GM21576 (cell line): ENCODE measurements at regions not wholly inside any gene's neighbourhood (a gene's known extent, or its start where the extent isn't known, plus 50 kb on each side); places are given as distances from the start of the nearest gene placed in this dataset.
"Not testable (repeated sequence)": the region's sequence is repeated elsewhere in the genome, so short reads cannot be mapped to it uniquely, and the experiment has no call there.

ENCODE experiments used
- ATAC-seq: cut with Tn5 transposase; IDR thresholded peaks from one replicate; pipeline ENCODE4 v1.9.1; 2021; ENCODE audit warnings: mild to moderate bottlenecking, moderate library complexity; ENCODE audit not compliant: unreplicated experiment

GRCh38 chr12:46629331-46630229 is 196.2 kb downstream of the SLC38A4 start:
- no peak for ATAC-seq

DNA sequence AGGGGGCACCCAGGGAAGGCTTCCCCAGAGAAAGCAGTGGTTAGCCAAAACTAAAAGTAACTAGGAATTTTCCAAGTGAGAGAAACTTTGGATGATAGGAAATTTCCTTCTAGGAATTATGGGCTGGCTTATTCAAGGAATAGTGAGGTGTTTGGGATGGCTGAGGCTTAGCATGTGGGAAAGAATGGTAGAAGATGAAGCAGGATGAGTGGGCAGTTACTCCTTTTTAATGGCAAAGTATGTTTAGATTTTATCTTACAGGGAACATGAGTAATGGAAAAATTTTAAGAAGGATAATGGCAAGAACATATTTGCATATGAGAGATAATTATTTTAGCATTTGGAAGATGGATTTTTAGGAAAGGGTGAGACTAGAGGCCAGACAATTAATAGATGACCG is 197.6 kb downstream of the SLC38A4 start:
- ATAC-seq: no peak

- ATAC-seq: no peak
Observed at GRCh38 chr12:46627686-46628085, 198.1 kb downstream of the SLC38A4 start.

GRCh38 chr12:46619474-46619873 is 206.3 kb downstream of the SLC38A4 start:
- not testable (repeated sequence) for ATAC-seq

DNA sequence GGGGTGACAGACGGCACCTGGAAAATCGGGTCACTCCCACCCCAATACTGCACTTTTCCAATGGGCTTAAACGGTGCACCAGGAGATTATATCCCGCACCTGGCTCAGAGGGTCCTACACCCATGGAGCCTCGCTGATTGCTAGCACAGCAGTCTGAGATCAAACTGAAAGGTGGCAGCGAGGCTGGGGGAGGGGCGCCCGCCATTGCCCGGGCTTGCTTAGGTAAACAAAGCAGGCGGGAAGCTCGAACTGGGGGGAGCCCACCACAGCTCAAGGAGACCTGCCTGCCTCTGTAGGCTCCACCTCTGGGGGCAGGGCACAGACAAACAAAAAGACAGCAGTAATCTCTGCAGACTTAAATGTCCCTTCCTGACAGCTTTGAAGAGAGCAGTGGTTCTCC is 208.1 kb downstream of the SLC38A4 start:
- ATAC-seq: not testable (repeated sequence)

DNA sequence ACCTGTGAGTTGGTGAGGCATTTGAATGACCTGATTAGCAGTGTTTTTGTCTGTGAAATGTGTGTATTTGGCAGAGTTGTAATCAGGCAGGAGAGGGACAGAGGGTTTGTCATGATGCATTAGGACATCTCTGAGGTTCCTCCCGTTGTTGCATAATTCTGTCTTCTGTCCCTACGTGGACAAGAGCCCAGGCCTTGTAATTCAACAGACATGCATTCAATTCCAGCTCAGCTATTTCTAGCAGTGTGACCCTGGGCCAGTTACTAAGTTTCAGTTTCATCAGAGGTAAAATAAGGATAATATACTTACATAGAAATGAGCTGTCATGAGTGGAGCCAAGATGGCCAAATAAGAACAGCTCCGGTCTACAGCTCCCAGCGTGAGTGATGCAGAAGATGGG is 208.6 kb downstream of the SLC38A4 start:
- ATAC-seq: no peak

GRCh38 chr12:46610754-46611153 is 215.0 kb downstream of the SLC38A4 start:
- no peak for ATAC-seq

DNA sequence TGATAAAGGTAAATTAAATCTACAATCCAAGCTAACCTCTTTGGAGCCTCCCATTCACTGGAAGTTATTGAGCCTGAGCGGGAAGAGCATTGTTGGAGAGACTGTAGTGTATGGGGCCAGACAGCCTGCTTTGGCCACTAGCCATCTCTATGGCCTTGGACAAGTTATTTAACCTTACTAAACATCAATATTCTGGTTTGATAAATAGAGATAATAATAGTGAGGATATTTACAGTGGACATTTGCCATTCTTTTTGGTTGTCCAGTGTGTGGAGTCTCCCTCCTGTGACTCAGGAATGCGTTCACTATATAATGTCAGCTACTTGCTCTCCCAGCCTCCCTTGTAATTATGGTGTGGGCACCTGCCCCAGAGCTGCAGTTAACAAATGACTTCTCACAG is 216.1 kb downstream of the SLC38A4 start:
- no peak for ATAC-seq

- no peak for ATAC-seq
Observed at GRCh38 chr12:46609273-46609623, 216.5 kb downstream of the SLC38A4 start.

DNA sequence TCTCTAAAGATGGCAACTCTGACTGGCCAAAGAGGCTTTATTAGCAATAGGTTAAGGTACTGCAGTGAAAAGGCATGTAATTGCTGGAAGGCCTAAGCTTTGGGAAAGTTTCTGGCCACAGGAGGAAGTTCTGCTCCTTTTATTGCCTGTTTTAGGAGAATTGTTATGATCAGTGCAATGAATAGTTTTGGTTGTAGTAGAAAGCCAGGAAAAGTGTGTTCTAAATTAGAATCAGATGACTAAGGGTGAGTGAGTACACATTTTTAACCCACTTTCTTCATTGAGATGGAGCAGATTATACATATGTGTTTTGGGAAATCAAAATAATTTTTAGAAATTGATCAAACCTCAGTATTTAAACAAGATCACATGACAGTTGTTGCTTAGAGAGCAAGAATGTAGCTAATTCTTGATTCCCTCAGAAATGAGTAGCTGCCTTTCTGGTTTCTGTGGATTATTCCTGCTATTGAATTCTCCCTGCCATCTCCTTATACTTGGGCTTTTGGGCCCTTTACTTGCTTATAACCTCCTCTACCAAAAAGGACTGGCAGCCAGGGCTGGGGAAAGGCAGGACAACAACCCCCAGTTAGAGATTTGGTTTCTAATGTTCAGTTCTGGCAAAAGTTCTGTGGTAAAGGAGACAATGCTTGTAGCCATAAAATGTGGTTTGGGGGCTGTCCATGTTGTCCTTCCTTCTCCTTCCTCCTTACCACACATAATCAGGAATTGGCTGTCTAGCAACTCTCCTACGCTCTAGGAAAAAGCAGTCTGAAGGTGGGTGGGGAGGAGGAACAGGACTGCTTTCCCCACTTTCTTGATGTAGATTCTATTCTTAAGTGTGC is 217.1 kb downstream of the SLC38A4 start:
- ATAC-seq: no peak

DNA sequence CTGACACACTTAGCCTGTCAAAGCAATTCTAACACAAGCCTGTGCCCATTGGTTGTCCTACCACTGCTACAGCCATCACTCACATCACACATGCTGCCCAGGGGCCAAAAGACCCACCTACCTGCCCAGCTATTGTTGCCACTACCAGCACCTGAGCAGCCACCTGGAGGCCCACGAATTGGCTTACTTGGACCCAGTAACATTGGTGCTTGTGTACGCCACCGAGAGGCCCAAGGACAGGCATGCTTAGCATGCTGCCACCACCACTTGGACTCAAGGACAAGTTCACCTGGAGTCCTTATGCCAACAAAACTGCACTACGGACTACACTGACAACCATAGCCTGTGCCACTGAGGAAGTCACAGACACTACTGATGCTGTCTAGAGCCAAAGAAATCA is 221.1 kb downstream of the SLC38A4 start:
- no peak for ATAC-seq

GRCh38 chr12:46603776-46604456 is 221.9 kb downstream of the SLC38A4 start:
- ATAC-seq: no peak

- no peak for ATAC-seq
Observed at GRCh38 chr12:46602474-46602873, 223.3 kb downstream of the SLC38A4 start.

DNA sequence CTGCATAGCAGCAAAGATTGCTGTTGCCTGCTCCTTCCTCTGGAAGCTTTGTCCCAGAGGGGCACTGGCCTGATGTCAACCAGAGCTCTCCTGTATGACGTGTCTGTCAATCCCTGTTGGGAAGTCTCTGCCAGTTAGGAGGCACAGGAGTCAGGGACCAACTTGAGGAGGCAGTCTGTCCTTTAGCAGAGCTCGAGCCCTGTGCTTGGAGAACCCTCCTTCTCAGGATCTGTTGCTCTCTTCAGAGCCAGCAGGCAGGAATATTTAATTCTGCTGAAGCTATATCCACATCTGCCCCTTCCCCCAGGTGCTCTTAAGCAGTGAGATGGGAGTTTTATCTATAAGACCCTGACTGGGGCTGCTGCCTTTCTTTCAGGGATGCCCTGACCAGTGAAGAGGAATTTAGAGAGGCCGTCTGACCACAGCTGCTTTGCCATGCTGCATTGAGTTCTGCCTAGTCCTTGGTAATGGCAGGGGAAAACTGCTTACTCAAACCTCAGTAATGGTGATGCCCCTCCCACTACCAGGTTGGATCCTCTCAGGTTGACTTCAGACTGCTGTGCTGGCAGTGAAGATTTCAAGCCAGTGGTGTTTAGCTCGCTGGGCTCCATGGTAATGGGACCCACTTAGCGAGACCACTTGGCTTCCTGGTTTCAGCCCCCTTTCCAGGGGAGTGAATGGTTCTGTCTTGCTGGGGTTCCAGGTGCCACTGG is 218.6 kb upstream of the SLC38A2 start:
- no peak for ATAC-seq

DNA sequence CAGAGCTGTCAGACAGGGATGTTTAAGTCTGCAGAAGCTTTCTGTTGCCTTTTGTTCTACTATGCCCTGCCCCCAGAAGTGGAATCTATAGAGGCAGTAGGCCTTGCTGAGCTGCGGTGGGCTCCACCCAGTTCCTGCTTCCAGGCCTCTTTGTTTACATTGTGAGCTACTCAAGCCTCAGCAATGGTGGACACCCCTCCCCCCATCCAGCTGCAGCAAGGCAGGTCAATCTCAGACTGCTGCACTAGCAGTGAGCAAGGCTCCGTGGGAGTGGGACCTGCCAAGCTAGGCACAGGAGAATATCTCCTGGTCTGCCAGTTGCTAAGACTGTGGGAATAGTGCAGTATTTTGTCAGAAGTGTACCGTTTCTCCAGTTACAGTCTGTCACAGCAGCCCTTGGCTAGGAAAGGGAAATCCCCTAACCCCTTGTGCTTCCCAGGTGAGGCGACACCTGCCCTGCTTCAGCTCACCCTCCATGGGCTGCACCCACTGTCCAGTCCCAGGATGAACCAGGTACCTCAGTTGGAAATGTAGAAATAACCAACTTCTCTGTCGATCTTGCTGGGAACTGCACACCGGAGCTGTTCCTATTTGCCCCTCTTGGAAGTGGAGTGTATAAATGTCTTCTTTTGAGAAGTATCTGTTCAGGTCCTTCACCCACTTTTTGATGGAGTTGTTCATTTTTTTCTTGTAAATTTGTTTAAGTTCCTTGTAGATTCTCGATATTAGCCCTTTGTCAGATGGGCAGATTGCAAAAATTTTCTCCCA is 213.5 kb upstream of the SLC38A2 start:
- ATAC-seq: no peak

DNA sequence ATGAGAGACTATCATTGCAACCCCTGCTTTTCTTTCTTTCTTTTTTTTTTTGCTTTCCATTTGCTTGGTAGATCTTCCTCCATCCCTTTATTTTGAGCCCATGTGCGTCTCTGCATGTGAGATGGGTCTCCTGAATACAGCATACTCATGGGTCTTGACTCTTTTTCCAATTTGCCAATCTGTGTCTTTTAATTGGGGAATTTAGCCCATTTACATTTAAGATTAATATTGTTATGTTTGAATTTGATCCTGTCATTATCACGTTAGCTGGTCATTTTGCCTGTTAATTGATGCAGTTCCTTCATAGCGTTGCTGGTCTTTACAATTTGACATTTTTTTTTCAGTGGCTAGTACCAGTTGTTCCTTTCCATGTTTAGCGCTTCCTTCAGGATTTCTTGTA is 211.5 kb upstream of the SLC38A2 start:
- ATAC-seq: not testable (repeated sequence)

DNA sequence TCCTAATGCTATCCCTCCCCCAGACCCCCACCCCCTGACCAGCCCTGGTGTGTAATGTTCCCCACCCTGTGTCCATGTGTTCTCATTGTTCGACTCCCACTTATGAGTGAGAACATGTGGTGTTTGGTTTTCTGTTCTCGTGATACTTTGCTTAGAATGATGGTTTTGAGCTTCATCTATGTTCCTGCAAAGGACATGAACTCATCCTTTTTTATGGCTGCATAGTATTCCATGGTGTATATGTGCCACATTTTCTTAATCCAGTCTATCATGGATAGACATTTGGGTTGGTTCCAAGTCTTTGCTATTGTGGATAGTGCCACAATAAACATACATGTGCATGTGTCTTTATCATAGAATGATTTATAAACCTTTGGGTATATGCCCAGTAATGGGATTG is 209.4 kb upstream of the SLC38A2 start:
- not testable (repeated sequence) for ATAC-seq

- ATAC-seq: no peak
Observed at GRCh38 chr12:46580445-46580844, 207.9 kb upstream of the SLC38A2 start.

GRCh38 chr12:46579474-46579873 is 206.9 kb upstream of the SLC38A2 start:
- ATAC-seq: no peak
